ENCODE measurements at regions not wholly inside any gene's neighbourhood (a gene's known extent, or its start where the extent isn't known, plus 50 kb on each side); places are given as distances from the start of the nearest gene placed in this dataset.

- DNase-seq = no peak
- no peak for TF ChIP-seq CTCF (IDR thresholded peaks at IDR 0.05; ENCODE audit: borderline replicate concordance, extremely low read depth, insufficient read depth)
- Histone ChIP-seq H3K27me3 (ENCODE audit: control insufficient read depth, insufficient read depth, low read length) (no peaks in the 10 kb centered on the region), H3K9me3 (ENCODE audit: control insufficient read depth in 2 of 3, insufficient read depth in 1 of 3, low read length in 3 of 3) (no peaks in the 10 kb centered on the region), H3K27ac (ENCODE audit: low read depth in 2 of 2, low read length in 2 of 2) (no peak overlapping the region), H3K4me1 (ENCODE audit: control insufficient read depth in 2 of 3, insufficient read depth in 2 of 3, low read depth in 1 of 3, low read length in 3 of 3) (no peaks in the 10 kb centered on the region), H3K4me3 (ENCODE audit: low read length in 3 of 3) (no peak overlapping the region), H3K36me3 (ENCODE audit: control insufficient read depth in 2 of 3, insufficient read depth in 3 of 3, low read length in 3 of 3) (no peaks in the 10 kb centered on the region), H3K9ac (ENCODE audit: low read length in 3 of 3) (no peak overlapping the region)
- intact Hi-C loops (cut with DNase I) = no loop called here
- FAIRE-seq = no peak
Measured at GRCh38 chr2:111678161-111678560, 205.8 kb downstream of the ANAPC1 start.

- H3K36me3 ChIP-seq (ENCODE audit: control insufficient read depth in 2 of 3, insufficient read depth in 3 of 3, low read length in 3 of 3) = no peaks in the 10 kb centered on the region
- no peaks in the 10 kb centered on the region for H3K4me1 ChIP-seq (ENCODE audit: control insufficient read depth in 2 of 3, insufficient read depth in 2 of 3, low read depth in 1 of 3, low read length in 3 of 3)
- DNase-seq (no peak), FAIRE-seq (no peak)
- no peak overlapping the region for H3K27ac ChIP-seq (ENCODE audit: low read depth in 2 of 2, low read length in 2 of 2)
- H3K27me3 ChIP-seq (ENCODE audit: control insufficient read depth, insufficient read depth, low read length) = no peaks in the 10 kb centered on the region
- TF ChIP-seq CTCF (IDR thresholded peaks at IDR 0.05; ENCODE audit: borderline replicate concordance, extremely low read depth, insufficient read depth) = no peak
- H3K9ac ChIP-seq (ENCODE audit: low read length in 3 of 3) = no peak overlapping the region
- no peak overlapping the region for H3K4me3 ChIP-seq (ENCODE audit: low read length in 3 of 3)
- no peaks in the 10 kb centered on the region for H3K9me3 ChIP-seq (ENCODE audit: control insufficient read depth in 2 of 3, insufficient read depth in 1 of 3, low read length in 3 of 3)
- intact Hi-C loops (cut with DNase I) = no loop called here
Measured at GRCh38 chr2:111678651-111679050, 205.3 kb downstream of the ANAPC1 start.

GRCh38 chr2:111679202-111679601, 204.8 kb downstream of the ANAPC1 start:
- no peaks in the 10 kb centered on the region for H3K4me1 ChIP-seq (ENCODE audit: control insufficient read depth in 2 of 3, insufficient read depth in 2 of 3, low read depth in 1 of 3, low read length in 3 of 3)
- no peak for DNase-seq
- H3K27ac ChIP-seq (ENCODE audit: low read depth in 2 of 2, low read length in 2 of 2) = no peak overlapping the region
- no peaks in the 10 kb centered on the region for H3K9me3 ChIP-seq (ENCODE audit: control insufficient read depth in 2 of 3, insufficient read depth in 1 of 3, low read length in 3 of 3)
- H3K36me3 ChIP-seq (ENCODE audit: control insufficient read depth in 2 of 3, insufficient read depth in 3 of 3, low read length in 3 of 3) = no peaks in the 10 kb centered on the region
- H3K4me3 ChIP-seq (ENCODE audit: low read length in 3 of 3) = no peak overlapping the region
- TF ChIP-seq CTCF (IDR thresholded peaks at IDR 0.05; ENCODE audit: borderline replicate concordance, extremely low read depth, insufficient read depth) = no peak
- no peak overlapping the region for H3K9ac ChIP-seq (ENCODE audit: low read length in 3 of 3)
- intact Hi-C loops (cut with DNase I) = no loop called here
- H3K27me3 ChIP-seq (ENCODE audit: control insufficient read depth, insufficient read depth, low read length) = no peaks in the 10 kb centered on the region
- FAIRE-seq = no peak

GRCh38 chr2:111684611-111685010, 199.4 kb downstream of the ANAPC1 start:
- H3K27me3 ChIP-seq (ENCODE audit: control insufficient read depth, insufficient read depth, low read length) = no peaks in the 10 kb centered on the region
- DNase-seq (no peak), FAIRE-seq (no peak)
- no peaks in the 10 kb centered on the region for H3K9me3 ChIP-seq (ENCODE audit: control insufficient read depth in 2 of 3, insufficient read depth in 1 of 3, low read length in 3 of 3)
- no peak overlapping the region for H3K4me3 ChIP-seq (ENCODE audit: low read length in 3 of 3)
- no peak overlapping the region for H3K27ac ChIP-seq (ENCODE audit: low read depth in 2 of 2, low read length in 2 of 2)
- no peak overlapping the region for H3K9ac ChIP-seq (ENCODE audit: low read length in 3 of 3)
- no peaks in the 10 kb centered on the region for H3K4me1 ChIP-seq (ENCODE audit: control insufficient read depth in 2 of 3, insufficient read depth in 2 of 3, low read depth in 1 of 3, low read length in 3 of 3)
- no peak for TF ChIP-seq CTCF (IDR thresholded peaks at IDR 0.05; ENCODE audit: borderline replicate concordance, extremely low read depth, insufficient read depth)
- intact Hi-C loops (cut with DNase I) = no loop called here
- no peaks in the 10 kb centered on the region for H3K36me3 ChIP-seq (ENCODE audit: control insufficient read depth in 2 of 3, insufficient read depth in 3 of 3, low read length in 3 of 3)

Data from kidney (tissue), 13 donors.